GM21528 (cell line): ENCODE measurements at regions not wholly inside any gene's neighbourhood (a gene's known extent, or its start where the extent isn't known, plus 50 kb on each side); places are given as distances from the start of the nearest gene placed in this dataset.
"Not testable (repeated sequence)": the region's sequence is repeated elsewhere in the genome, so short reads cannot be mapped to it uniquely, and the experiment has no call there.

Experiments used
- ATAC-seq: cut with Tn5 transposase; IDR thresholded peaks from one replicate; pipeline ENCODE4 v1.9.1; 2021; ENCODE audit warnings: mild to moderate bottlenecking, moderate library complexity; ENCODE audit not compliant: unreplicated experiment, low FRiP score

GRCh38 chr10:31687663-31688482 lies 240.8 kb downstream of the ARHGAP12 start:
- ATAC-seq: no peak

GRCh38 chr10:31686599-31686998 lies 242.0 kb downstream of the ARHGAP12 start:
- no peak for ATAC-seq

- no peak for ATAC-seq
These were observed 244.9 kb downstream of the ARHGAP12 start for GRCh38 chr10:31683682-31684081.

- no peak for ATAC-seq
These were observed 248.7 kb downstream of the ARHGAP12 start for GRCh38 chr10:31679936-31680335.

GRCh38 chr10:31678575-31679516 lies 249.8 kb downstream of the ARHGAP12 start:
- ATAC-seq: no peak

- ATAC-seq: no peak
These were observed 250.5 kb downstream of the ARHGAP12 start for GRCh38 chr10:31678139-31678536.

- ATAC-seq: no peak
These were observed 251.2 kb downstream of the ARHGAP12 start for GRCh38 chr10:31677195-31678138.

GRCh38 chr10:31675726-31676125 lies 252.9 kb downstream of the ARHGAP12 start:
- ATAC-seq: no peak

- ATAC-seq: no peak
These were observed 259.3 kb downstream of the ARHGAP12 start for GRCh38 chr10:31669357-31669756.

GRCh38 chr10:31668326-31668725 lies 260.3 kb downstream of the ARHGAP12 start:
- ATAC-seq: no peak

GRCh38 chr10:31665764-31666279 lies 262.8 kb downstream of the ARHGAP12 start:
- not testable (repeated sequence) for ATAC-seq

GRCh38 chr10:31664803-31665202 lies 263.8 kb downstream of the ARHGAP12 start:
- ATAC-seq: no peak

GRCh38 chr10:31664071-31664470 lies 264.6 kb downstream of the ARHGAP12 start:
- ATAC-seq: not testable (repeated sequence)

- ATAC-seq: no peak
These were observed 268.3 kb downstream of the ARHGAP12 start for GRCh38 chr10:31660300-31660699.

GRCh38 chr10:31659665-31660064 lies 269.0 kb downstream of the ARHGAP12 start:
- ATAC-seq: no peak

- ATAC-seq: no peak
These were observed 271.2 kb downstream of the ARHGAP12 start for GRCh38 chr10:31657434-31657872.

GRCh38 chr10:31656851-31657433 lies 271.7 kb downstream of the ARHGAP12 start:
- no peak for ATAC-seq

- no peak for ATAC-seq
These were observed 276.6 kb downstream of the ARHGAP12 start for GRCh38 chr10:31652038-31652437.

GRCh38 chr10:31650010-31650409 lies 278.6 kb downstream of the ARHGAP12 start:
- no peak for ATAC-seq

GRCh38 chr10:31648966-31649365 lies 279.7 kb downstream of the ARHGAP12 start:
- ATAC-seq: no peak
